D721Med (cell line): ENCODE measurements at regions not wholly inside any gene's neighbourhood (a gene's known extent, or its start where the extent isn't known, plus 50 kb on each side); places are given as distances from the start of the nearest gene placed in this dataset.

Experiments used
- DNase-seq: peaks from one replicate; pipeline ENCODE4 v3.0.0; 2011; ENCODE audit warnings: low spot score; ENCODE audit not compliant: insufficient read length
- FAIRE-seq: peaks from 2 replicates; lab custom pipeline; 2011; peaks lifted over from hg19 to GRCh38; lab: Jason Lieb, UNC
- CTCF ChIP-seq: IDR thresholded peaks from 2 replicates; pipeline ENCODE4 v1.5.1; 2012; ENCODE audit warnings: mild to moderate bottlenecking, control low read depth; ENCODE audit not compliant: insufficient read depth; ENCODE audit errors: missing control alignments

- no peak for DNase-seq
- TF ChIP-seq CTCF = no peak
- no peak for FAIRE-seq
Measured at GRCh38 chr9:80873861-80874260, 815.5 kb downstream of the TLE1 start.

GRCh38 chr9:80871596-80871995 is 817.8 kb downstream of the TLE1 start:
- no peak for TF ChIP-seq CTCF
- FAIRE-seq (no peak), DNase-seq (no peak)

- FAIRE-seq (no peak), DNase-seq (no peak)
- no peak for TF ChIP-seq CTCF
Measured at GRCh38 chr9:80867731-80868130, 821.6 kb downstream of the TLE1 start.

- DNase-seq = no peak
- no peak for FAIRE-seq
- TF ChIP-seq CTCF = no peak
Measured at GRCh38 chr9:80866576-80867227, 822.6 kb downstream of the TLE1 start.

- no peak for DNase-seq
- TF ChIP-seq CTCF = no peak
- FAIRE-seq = no peak
Measured at GRCh38 chr9:80866121-80866520, 823.2 kb downstream of the TLE1 start.

- DNase-seq (no peak), FAIRE-seq (no peak)
- no peak for TF ChIP-seq CTCF
Measured at GRCh38 chr9:80843028-80843427, 846.3 kb downstream of the TLE1 start.

- DNase-seq (no peak), FAIRE-seq (no peak)
- no peak for TF ChIP-seq CTCF
Measured at GRCh38 chr9:80842389-80842788, 847.0 kb downstream of the TLE1 start.
